ENCODE measurements at regions not wholly inside any gene's neighbourhood (a gene's known extent, or its start where the extent isn't known, plus 50 kb on each side); places are given as distances from the start of the nearest gene placed in this dataset.

DNA sequence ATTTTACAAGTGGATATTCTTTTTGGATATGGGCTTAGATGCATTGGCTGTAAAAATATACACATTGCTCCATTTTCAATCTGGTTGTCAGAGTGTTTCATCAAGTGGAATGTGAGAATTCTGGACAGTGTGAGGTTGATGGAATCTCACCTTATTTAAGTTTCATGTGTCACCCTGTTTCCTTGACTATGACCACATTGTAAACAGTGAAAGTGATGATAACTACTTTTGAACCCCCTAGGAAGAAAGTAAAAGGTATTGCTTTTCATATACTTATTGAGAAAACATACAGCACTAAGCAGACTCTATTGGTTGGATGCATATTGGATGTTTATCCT, 490.5 kb upstream of the RAG2 start:
- no peak for DNase-seq

GRCh38 chr11:37087650-37088572, 489.9 kb upstream of the RAG2 start:
- DNase-seq, result no peak

DNA sequence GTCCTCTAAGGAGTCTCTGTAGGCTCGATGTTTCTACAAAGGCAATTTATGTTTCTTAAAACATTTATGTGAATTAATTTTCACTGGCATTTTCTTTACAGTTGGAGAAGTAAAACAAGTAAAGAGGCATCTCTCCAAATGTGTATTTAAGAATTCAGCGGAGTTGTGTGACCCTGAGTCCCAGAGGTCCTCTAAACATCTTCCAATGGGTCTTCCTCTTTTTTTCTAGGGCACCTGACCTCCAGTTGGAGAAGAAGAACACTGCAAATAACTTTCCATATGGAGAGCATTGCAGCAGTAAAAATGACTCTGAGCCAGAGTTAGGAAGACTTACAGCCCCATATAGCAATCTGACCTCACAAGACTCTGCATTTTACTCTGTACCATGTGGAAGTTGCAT, 480.5 kb upstream of the RAG2 start:
- no peak for DNase-seq

- no peak for DNase-seq
These were observed 478.8 kb upstream of the RAG2 start for GRCh38 chr11:37076866-37077265.

DNA sequence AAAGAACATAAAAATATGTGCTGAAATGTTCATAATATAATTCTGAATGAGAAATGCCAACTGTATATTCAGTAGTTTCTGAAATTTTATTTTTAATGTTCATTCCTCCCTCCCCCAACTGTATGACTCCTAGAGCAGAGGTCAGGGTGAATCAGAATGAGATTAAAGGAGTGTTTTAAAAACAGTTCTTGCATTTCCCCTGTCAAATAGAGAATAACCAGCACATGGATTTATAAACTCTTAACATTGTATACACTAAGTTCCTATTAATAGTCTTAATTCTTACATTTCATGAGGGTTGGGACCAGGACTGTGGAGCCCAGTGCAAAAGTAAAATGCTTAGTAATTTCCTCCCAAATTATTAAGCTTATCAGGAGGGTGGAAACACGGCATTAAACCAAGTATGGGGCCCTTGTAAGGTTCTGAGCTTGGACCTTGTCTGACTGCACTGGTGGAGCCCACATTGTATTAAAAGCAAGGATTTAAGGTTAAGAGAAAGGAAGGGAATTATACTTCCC, 474.6 kb upstream of the RAG2 start:
- DNase-seq, result no peak

GRCh38 chr11:37050311-37050710, 452.3 kb upstream of the RAG2 start:
- DNase-seq, result no peak

DNA sequence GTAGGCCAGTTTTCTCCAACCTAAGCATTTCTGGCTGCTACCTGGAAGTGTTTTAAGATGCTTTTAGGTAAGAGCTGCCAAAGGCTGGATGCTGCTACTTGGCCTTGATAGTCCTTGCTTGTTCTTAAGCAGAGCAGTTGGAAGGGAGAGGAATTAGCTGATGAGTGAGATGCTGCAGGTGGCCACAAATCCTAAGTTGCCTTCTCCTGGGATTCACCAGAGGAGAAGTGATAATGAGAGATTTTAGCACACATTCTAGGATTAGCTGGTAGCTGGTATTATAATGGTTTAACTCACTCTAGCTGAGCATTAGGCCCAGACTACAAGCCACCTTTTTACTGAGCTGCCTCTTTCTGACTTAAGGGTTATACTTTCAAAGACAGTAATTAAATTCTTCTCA, 442.9 kb upstream of the RAG2 start:
- DNase-seq, result no peak

GRCh38 chr11:37038911-37039310, 440.9 kb upstream of the RAG2 start:
- DNase-seq, result no peak

- no peak for DNase-seq
These were observed 428.7 kb upstream of the RAG2 start for GRCh38 chr11:37026741-37027140.

DNA sequence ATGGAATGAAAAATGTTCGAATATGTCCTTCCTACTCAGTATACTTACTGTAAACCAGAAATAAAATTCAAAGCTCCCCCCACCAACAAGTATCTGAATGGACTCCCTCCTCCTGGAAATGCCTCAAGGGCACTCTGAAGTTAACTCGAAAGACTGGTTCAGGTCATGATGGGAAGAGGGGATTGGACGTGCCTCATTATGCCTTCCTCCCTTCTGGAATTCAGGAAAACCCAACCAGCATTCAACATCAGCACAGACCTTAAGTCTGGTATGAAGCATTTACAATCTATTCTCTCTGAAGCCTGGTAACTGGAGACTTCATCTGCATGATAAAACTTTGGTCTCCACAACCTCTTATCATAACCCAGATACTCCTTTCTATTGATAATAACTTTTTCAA, 428.3 kb upstream of the RAG2 start:
- DNase-seq, result no peak

- no peak for DNase-seq
These were observed 408.5 kb upstream of the RAG2 start for GRCh38 chr11:37006563-37006962.

- no peak for DNase-seq
These were observed 404.8 kb upstream of the RAG2 start for GRCh38 chr11:37002831-37003230.

- no peak for DNase-seq
These were observed 399.6 kb upstream of the RAG2 start for GRCh38 chr11:36997656-36998055.

- no peak for DNase-seq
These were observed 398.8 kb upstream of the RAG2 start for GRCh38 chr11:36996795-36997194.

GRCh38 chr11:36994208-36994607, 396.2 kb upstream of the RAG2 start:
- no peak for DNase-seq

DNA sequence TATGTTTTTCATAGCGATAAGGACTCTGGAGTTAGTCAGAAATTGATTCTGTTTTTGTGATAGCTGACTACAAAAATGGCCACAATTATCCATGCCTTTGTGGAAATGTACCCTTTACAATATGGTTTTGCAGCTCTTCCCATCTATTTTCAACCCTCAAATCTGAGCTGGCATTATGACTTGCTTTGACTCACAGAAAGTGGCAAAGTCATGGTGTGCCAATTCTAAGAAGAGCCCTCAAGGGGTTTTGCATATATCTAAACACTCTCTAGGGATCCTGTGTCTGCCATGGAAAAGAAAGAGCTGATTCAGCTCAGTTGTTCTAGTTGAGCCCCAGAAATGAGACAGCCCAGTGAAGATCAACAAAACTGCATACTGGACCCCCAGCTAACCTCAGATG, 390.5 kb upstream of the RAG2 start:
- DNase-seq, result no peak

DNA sequence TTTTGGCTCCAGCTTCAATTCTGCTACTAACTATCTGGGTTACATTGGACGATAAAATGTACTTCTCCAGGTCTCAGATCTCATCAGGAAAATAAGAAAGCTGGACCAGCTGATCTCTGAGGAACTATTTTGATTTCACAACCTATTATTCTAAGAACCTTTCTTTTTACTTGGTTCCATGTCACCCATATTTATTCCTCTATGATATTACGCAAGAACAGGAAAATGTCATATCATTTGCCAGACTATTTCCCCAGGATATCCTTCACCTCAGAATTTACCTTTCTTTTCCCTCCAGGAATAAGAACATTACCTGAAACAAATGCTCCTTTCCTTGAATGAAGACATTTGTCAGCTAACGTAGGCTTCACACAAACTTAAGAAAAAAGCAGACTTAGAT, 387.5 kb upstream of the RAG2 start:
- no peak for DNase-seq

DNA sequence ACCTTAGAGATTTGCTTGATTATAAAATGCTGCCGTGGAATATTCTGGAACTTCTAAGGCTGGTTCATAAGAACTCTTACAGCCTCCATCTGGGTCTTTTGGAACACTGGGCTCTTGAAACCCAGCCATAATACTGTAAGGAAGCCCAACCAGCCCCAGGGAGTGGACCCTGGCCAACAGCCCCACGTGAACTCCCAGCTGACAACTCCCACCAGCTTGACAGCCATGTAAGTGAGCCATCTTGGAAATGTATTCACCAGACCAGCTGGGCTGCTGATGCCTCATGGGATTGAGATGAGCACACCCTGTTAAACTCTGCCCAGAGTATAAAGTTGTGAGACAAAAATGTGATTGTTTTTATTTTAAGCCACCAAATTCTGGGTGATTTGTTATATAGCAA, 378.7 kb upstream of the RAG2 start:
- DNase-seq, result no peak

- DNase-seq, result no peak
These were observed 376.7 kb upstream of the RAG2 start for GRCh38 chr11:36974771-36975170.

- no peak for DNase-seq
These were observed 355.9 kb upstream of the RAG2 start for GRCh38 chr11:36953976-36954375.

- no peak for DNase-seq
These were observed 350.6 kb upstream of the RAG2 start for GRCh38 chr11:36948460-36949127.

DNA sequence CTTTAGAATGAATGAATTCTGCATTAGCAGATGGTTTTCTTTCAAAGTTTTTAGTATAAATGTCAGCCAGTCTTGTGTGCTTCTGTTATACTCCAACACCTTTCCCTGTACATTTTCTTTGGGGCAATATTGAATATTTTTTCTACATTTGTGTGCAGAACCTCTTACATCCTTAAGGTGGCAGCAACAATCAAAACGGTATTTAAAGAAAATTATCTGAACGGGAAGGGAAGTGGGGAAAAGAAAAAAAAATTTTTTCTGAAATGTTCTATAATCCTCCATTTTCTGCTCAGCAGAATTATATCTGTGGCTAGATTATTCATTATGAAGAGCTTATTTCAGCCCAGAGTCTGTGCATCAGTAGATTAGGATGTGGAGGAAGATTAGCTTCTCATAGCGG, 347.3 kb upstream of the RAG2 start:
- no peak for DNase-seq

DNA sequence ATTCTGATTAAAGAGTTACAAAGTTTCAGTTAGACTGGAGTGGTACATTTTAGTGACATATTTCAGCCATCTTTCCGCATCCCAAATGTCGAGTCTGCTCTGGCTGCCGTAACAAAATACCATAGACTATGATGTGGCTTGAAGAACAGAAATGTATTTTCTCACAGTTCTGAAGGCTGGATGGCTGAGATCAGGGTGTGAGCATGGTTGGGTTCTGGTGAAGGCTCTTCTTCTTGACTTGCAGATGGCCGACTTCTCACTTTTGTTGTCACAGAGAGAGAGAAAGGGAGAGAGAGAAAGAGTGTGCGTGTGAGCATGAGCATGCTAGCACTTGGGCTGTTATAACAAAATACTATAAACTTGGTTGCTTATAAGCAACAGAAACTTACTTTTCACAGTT, 335.4 kb upstream of the RAG2 start:
- no peak for DNase-seq

DNA sequence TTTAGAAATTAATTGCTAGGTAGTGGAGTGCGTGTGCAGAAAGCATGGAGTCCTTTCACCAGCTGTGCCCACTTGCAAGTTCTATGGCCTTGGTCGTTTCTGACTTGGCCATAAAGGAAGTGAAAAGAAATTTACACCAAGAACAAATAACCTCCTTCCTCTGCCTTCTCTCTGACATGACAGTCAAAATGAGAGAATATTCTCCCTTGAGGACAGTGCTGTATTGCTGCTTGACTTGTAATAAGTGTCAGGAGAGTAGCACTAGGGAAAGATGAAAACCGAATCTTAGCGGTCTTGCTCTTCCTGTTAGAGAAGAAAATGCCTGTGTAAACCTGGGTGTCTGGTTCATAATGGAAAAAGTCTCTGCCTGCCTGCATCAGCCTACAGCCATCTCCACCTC, 333.1 kb upstream of the RAG2 start:
- no peak for DNase-seq
